ENCODE measurements at regions not wholly inside any gene's neighbourhood (a gene's known extent, or its start where the extent isn't known, plus 50 kb on each side); places are given as distances from the start of the nearest gene placed in this dataset.

DNA sequence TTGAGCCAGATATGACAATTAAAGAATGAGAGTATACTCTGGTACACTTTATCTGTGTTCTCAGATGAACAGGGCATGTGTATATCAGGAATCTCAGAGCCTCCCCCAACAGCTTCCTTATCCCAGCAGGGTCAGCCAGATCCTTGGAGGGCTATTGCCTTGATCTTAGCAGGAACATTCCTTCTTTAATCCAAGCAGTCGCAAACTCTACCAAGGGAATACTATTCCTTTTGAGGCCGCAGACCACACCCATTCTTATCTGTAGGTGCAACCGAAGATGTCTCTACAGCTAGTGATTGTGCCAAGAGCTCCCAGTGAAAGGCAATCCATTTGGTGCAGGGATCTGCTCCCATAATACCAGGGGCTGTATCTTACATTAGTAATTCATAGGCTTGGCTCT is 118.3 kb upstream of the DOK6 start:
- Histone ChIP-seq H3K36me3 (ENCODE audit: control insufficient read depth in 2 of 2, insufficient read depth in 1 of 2, low read length in 2 of 2) (no peaks in the 10 kb centered on the region), H3K27ac (ENCODE audit: extremely low read depth, low read depth, low read length) (no peak overlapping the region), H3K4me1 (ENCODE audit: control insufficient read depth, insufficient read depth, low read length) (no peaks in the 10 kb centered on the region), H3K9me3 (ENCODE audit: control insufficient read depth, insufficient read depth, low read depth, low read length) (no peaks in the 10 kb centered on the region), H3K4me3 (ENCODE audit: low read depth, low read length) (no peak overlapping the region)
- CTCF ChIA-PET: interaction anchor here (0.6 kb wide), 1 partner anchor 148 kb away, joined by 4 read pairs; no protein-coding TSS in a partner anchor
- POLR2A ChIA-PET: no interaction called here
- TF ChIP-seq ZNF747 (tag by site-specific recombination; IDR thresholded peaks at IDR 0.05): no peak
- no peak for TF ChIP-seq ZNF670 (tag by site-specific recombination; IDR thresholded peaks at IDR 0.05; ENCODE audit: low read depth)
- TF ChIP-seq ZNF274 (IDR thresholded peaks at IDR 0.05; ENCODE audit: low read length): no peak
- TF ChIP-seq ZNF274 (tag by site-specific recombination; IDR thresholded peaks at IDR 0.05; ENCODE audit: borderline replicate concordance): no peak
- no peak for TF ChIP-seq ZNF121 (tag by site-specific recombination; IDR thresholded peaks at IDR 0.05)
- TF ChIP-seq ZNF558 (tag by site-specific recombination; IDR thresholded peaks at IDR 0.05): no peak
- no peak for TF ChIP-seq ZNF354C (tag by site-specific recombination; IDR thresholded peaks at IDR 0.05; ENCODE audit: borderline replicate concordance, low read depth)
- TF ChIP-seq ZNF157 (tag by site-specific recombination; IDR thresholded peaks at IDR 0.05): no peak
- no peak for TF ChIP-seq MEIS1 (CRISPR knock-in tag; IDR thresholded peaks at IDR 0.05; ENCODE audit: borderline replicate concordance)
- TF ChIP-seq, protein P1, sequence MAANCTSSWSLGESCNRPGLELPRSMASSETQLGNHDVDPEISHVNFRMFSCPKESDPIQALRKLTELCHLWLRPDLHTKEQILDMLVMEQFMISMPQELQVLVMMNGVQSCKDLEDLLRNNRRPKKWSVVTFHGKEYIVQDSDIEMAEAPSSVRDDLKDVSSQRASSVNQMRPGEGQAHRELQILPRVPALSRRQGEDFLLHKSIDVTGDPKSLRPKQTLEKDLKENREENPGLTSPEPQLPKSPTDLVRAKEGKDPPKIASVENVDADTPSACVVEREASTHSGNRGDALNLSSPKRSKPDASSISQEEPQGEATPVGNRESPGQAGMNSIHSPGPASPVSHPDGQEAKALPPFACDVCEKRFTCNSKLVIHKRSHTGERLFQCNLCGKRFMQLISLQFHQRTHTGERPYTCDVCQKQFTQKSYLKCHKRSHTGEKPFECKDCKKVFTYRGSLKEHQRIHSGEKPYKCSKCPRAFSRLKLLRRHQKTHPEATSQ (tag by site-specific recombination; IDR thresholded peaks at IDR 0.05): no peak
- TF ChIP-seq ZNF501 (tag by site-specific recombination; IDR thresholded peaks at IDR 0.05): no peak
- TF ChIP-seq SALL2 (tag by site-specific recombination; IDR thresholded peaks at IDR 0.05; ENCODE audit: borderline replicate concordance): no peak
- no peak for TF ChIP-seq ZNF585B (tag by site-specific recombination; IDR thresholded peaks at IDR 0.05)
- no peak for TF ChIP-seq ZNF510 (tag by site-specific recombination; IDR thresholded peaks at IDR 0.05; ENCODE audit: insufficient replicate concordance)
- no peak for TF ChIP-seq ZNF324 (tag by site-specific recombination; IDR thresholded peaks at IDR 0.05)
- no peak for TF ChIP-seq TRIM28 (IDR thresholded peaks at IDR 0.05; ENCODE audit: borderline replicate concordance, low read length)
- no peak for TF ChIP-seq ZNF621 (tag by site-specific recombination; IDR thresholded peaks at IDR 0.05)
- TF ChIP-seq PRDM1 (tag by site-specific recombination; IDR thresholded peaks at IDR 0.05): no peak

DNA sequence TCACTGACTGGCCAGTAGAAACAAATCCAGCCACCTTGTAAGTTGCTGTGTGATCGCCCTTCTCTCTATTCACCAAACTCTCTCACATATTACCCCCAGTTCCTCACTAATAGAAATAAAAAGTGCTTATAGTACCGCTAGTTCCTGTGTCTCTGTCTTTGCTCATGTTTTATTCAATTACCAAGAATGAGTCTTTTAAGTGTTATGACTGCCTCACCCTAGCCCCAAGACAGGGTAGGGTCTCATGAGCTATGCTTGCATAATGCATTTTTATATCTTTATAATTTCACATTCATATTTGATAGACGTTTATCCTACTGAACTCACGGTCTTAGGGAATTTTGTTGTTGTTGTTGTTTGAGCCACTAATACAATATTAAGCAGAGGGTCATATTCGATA is 109.6 kb upstream of the DOK6 start:
- Histone ChIP-seq H3K4me3 (ENCODE audit: low read depth, low read length) (no peak overlapping the region), H3K4me1 (ENCODE audit: control insufficient read depth, insufficient read depth, low read length) (no peaks in the 10 kb centered on the region), H3K9me3 (ENCODE audit: control insufficient read depth, insufficient read depth, low read depth, low read length) (no peaks in the 10 kb centered on the region), H3K36me3 (ENCODE audit: control insufficient read depth in 2 of 2, insufficient read depth in 1 of 2, low read length in 2 of 2) (no peaks in the 10 kb centered on the region), H3K27ac (ENCODE audit: extremely low read depth, low read depth, low read length) (no peak overlapping the region)
- POLR2A ChIA-PET: no interaction called here
- CTCF ChIA-PET: no interaction called here
- TF ChIP-seq YY2 (tag by site-specific recombination; IDR thresholded peaks at IDR 0.05) (no peak), ZNF24 (tag by site-specific recombination; IDR thresholded peaks at IDR 0.05) (no peak), ZFP3 (tag by site-specific recombination; IDR thresholded peaks at IDR 0.05; ENCODE audit: low read depth) (no peak), ZNF660 (tag by site-specific recombination; IDR thresholded peaks at IDR 0.05) (no peak), ZFP37 (tag by site-specific recombination; IDR thresholded peaks at IDR 0.05) (no peak), ZNF747 (tag by site-specific recombination; IDR thresholded peaks at IDR 0.05) (no peak), HOXA7 (CRISPR knock-in tag; IDR thresholded peaks at IDR 0.05; ENCODE audit: borderline replicate concordance) (no peak), ZFP41 (tag by site-specific recombination; IDR thresholded peaks at IDR 0.05; ENCODE audit: borderline replicate concordance) (no peak), ZNF302 (tag by site-specific recombination; IDR thresholded peaks at IDR 0.05; ENCODE audit: low read depth) (no peak), ZNF792 (tag by site-specific recombination; IDR thresholded peaks at IDR 0.05) (no peak), ZNF157 (tag by site-specific recombination; IDR thresholded peaks at IDR 0.05) (no peak), ZNF596 (tag by site-specific recombination; IDR thresholded peaks at IDR 0.05) (no peak)
- TF ChIP-seq, protein P2, sequence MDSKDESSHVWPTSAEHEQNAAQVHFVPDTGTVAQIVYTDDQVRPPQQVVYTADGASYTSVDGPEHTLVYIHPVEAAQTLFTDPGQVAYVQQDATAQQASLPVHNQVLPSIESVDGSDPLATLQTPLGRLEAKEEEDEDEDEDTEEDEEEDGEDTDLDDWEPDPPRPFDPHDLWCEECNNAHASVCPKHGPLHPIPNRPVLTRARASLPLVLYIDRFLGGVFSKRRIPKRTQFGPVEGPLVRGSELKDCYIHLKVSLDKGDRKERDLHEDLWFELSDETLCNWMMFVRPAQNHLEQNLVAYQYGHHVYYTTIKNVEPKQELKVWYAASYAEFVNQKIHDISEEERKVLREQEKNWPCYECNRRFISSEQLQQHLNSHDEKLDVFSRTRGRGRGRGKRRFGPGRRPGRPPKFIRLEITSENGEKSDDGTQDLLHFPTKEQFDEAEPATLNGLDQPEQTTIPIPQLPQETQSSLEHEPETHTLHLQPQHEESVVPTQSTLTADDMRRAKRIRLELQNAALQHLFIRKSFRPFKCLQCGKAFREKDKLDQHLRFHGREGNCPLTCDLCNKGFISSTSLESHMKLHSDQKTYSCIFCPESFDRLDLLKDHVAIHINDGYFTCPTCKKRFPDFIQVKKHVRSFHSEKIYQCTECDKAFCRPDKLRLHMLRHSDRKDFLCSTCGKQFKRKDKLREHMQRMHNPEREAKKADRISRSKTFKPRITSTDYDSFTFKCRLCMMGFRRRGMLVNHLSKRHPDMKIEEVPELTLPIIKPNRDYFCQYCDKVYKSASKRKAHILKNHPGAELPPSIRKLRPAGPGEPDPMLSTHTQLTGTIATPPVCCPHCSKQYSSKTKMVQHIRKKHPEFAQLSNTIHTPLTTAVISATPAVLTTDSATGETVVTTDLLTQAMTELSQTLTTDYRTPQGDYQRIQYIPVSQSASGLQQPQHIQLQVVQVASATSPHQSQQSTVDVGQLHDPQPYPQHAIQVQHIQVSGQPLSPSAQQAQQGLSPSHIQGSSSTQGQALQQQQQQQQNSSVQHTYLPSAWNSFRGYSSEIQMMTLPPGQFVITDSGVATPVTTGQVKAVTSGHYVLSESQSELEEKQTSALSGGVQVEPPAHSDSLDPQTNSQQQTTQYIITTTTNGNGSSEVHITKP (tag by site-specific recombination; IDR thresholded peaks at IDR 0.05): no peak
- TF ChIP-seq, protein P3, sequence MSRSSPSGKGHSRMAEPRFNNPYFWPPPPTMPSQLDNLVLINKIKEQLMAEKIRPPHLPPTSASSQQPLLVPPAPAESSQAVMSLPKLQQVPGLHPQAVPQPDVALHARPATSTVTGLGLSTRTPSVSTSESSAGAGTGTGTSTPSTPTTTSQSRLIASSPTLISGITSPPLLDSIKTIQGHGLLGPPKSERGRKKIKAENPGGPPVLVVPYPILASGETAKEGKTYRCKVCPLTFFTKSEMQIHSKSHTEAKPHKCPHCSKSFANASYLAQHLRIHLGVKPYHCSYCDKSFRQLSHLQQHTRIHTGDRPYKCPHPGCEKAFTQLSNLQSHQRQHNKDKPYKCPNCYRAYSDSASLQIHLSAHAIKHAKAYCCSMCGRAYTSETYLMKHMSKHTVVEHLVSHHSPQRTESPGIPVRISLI (tag by site-specific recombination; IDR thresholded peaks at IDR 0.05): no peak
- TF ChIP-seq, protein P4, sequence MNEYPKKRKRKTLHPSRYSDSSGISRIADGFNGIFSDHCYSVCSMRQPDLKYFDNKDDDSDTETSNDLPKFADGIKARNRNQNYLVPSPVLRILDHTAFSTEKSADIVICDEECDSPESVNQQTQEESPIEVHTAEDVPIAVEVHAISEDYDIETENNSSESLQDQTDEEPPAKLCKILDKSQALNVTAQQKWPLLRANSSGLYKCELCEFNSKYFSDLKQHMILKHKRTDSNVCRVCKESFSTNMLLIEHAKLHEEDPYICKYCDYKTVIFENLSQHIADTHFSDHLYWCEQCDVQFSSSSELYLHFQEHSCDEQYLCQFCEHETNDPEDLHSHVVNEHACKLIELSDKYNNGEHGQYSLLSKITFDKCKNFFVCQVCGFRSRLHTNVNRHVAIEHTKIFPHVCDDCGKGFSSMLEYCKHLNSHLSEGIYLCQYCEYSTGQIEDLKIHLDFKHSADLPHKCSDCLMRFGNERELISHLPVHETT (tag by site-specific recombination; IDR thresholded peaks at IDR 0.05): no peak
